DMS153 treated with DMSO at 0.1 percent for 48 hours (cell line): ENCODE measurements at regions not wholly inside any gene's neighbourhood (a gene's known extent, or its start where the extent isn't known, plus 50 kb on each side); places are given as distances from the start of the nearest gene placed in this dataset.
"Not testable (repeated sequence)": the region's sequence is repeated elsewhere in the genome, so short reads cannot be mapped to it uniquely, and the experiment has no call there.

Experiments used
- DNase-seq: peaks from one replicate; lab custom pipeline; 2025; ENCODE audit not compliant: unreplicated experiment; lab: John Stamatoyannopoulos, UW

DNA sequence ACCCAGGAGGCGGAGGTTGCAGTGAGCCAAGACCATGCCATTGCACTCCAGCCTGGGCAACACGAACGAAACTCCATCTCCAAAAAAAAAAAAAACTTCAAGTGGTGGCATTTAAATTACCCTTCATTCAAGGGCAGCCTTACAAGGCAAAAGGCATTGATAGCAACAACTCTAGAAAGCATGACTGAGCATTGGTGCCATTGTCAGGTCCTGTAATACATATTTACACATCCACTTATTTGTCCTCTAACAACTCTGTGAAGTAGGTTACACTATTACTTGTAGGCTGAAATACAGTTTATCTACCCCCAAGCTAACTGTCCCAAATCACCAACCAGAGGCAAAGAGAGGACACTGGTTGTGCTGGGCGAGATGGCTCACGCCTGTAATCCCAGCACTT, 52.7 kb upstream of the LARP1 start:
- no peak for DNase-seq

DNA sequence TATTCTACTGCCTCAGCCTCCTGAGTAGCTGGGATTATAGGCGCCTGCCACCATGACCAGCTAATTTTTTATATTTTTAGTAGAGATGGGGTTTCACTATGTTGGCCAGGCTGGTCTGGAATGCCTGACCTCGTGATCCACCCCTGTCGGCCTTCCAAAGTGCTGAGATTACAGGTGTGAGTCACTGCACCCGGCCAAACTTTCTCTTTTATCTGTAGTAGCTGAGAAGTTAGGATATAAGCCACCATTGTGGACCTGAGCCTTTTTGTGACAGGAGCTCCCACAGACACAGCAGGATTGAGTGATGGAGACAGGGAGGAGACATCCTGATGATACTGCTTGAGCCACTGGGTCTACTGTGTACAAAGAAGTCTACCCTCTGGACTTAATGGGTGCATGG, 53.5 kb upstream of the LARP1 start:
- DNase-seq: not testable (repeated sequence)

GRCh38 chr5:154701181-154701580, 54.0 kb upstream of the LARP1 start:
- DNase-seq: peak; percentile 16

DNA sequence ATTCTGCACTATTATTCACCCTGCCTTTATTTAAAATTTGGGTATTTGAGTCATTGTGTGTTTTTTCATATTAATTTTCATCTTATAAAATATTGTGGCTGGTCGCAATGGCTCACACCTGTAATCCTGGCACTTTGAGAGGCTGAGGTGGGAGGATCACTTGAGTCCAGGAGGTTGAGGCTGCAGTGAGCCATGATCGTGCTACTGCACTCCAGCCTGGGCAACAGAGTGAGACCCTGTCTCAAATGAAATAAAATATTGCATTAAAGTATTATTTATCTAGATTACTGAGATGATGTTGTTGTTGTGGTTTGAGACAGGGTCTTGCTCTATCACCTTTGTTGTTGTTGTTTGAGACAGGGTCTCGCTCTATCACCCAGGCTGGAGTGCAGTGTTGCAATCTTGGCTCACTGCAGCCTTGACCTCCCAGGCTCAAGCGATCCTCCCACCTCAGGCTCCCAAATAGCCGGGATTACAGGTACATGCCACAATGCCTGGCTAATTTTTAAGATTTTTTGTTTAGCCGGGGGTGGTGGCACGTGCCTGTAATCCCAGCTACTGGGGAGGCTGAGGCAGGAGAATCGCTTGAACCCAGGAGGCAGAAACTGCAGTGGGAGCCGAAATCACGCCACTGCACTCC, 54.8 kb upstream of the LARP1 start:
- not testable (repeated sequence) for DNase-seq

GRCh38 chr5:154698763-154699162, 56.4 kb upstream of the LARP1 start:
- DNase-seq: no peak

DNA sequence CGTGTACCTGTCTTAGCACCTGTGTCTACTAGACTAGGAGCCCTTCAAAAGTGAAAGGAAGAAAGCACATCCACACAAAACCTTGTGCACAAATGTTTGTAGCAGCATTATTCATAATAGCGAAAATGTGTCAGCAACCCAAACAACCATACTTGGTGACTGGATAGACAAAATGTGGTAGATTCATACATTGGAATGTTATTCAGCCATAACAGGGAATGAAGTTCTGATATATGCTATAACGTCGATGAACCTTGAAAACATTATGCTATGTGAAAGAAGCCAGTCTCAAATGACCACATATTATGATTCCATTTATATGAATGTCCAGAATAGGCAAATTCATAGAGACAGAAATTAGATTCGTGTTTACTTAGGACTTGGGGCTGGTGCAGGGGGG, 57.8 kb upstream of the LARP1 start:
- DNase-seq: no peak

DNA sequence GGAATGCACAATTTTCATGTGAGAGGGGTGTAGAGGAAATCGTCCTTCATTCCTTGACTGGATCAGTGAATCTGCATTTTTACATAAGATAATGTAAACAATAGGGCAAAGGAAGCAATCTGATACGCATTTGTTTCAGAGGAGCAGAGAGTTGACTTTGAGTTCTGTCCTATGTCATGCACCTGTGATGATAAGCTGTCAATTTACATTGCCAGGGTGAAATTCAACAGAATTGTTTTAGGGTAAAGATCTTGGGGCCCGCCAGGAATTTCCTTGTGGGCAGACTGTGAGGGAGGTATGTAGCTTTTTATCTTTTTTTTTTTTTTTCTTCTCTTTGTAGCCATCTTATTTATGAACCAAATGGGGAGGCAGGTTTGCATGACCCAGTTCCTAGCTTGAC, 58.3 kb upstream of the LARP1 start:
- DNase-seq: no peak

GRCh38 chr5:154694159-154694558, 61.0 kb upstream of the LARP1 start:
- DNase-seq: no peak

DNA sequence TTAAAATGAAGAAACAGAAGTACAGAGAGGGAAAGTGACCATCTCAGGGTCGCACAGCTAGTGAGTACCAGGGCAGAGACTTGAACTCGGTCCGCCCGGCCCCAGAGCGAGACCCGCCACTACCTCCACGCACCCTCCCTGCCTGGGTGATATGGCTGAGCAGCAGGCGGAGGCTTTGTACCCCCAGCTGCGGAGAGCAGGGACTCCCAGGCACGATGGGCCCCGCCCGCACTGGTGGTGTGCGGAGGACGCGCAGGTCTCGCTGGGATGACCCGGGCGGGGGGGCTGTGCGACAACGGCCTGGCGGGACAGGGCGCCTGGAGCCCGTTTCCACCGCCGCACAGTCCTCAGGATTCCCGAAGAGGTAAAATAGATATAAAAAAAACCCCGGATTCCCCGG, 64.7 kb upstream of the LARP1 start:
- DNase-seq: no peak

- no peak for DNase-seq
Measured at GRCh38 chr5:154686490-154686889, 68.7 kb upstream of the LARP1 start.

DNA sequence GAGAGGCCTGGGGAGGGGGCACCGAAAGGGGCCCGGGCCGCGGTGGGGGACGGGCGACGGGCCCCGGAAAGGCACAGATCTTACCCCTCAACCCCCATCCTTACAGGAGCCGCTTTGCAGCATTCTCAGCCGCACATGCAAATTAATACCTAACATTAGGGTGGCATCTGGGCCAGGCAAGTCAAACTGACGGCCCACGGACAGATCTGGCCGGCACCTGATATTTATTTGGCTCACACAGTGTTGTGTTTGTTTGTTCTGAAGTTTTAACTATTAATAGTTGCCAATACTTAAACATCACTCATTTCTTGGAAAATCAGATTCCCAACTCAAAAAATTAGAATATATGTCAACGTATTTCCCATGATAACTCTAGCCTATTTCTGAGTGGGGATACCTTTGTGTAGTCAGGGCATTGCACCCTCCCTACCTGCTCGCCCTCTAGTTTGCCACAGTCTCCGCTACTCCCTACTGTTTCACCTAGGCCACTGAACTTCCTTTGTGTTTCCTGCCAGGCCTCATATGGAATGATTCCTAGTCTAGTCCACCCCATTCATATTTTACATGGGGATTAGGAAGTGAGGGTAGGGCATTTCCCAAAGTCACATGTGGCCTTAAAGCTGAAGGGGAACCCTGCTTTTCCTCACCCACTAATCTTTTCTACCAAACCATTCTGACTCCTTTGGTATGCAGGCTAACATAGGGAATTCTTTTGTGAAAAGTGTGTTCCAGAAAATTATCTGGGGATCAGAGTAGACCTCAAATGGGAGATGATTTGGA, 71.9 kb upstream of the LARP1 start:
- DNase-seq: no peak

GRCh38 chr5:154679501-154679900, 75.7 kb upstream of the LARP1 start:
- no peak for DNase-seq

GRCh38 chr5:154677921-154678320, 77.3 kb upstream of the LARP1 start:
- DNase-seq: no peak

DNA sequence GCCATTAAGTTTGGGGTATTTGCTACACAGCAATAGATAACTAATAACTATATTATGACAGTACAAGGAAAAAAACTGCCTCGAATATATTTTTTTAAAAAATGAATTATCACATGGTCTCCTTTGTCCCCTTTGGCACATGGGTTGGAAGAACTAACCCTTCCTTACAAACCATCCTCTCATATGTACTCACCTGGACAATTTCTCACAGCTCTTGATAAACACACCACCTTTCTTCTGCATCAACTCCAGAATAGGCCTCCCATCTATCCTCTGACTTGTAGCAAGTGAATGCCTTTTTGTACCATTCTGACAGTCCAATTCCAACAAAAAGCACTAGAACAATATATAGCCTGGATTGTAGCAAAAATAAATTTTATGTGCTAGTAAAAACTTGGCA, 78.7 kb upstream of the LARP1 start:
- no peak for DNase-seq

GRCh38 chr5:154674029-154674428, 81.1 kb upstream of the LARP1 start:
- no peak for DNase-seq

DNA sequence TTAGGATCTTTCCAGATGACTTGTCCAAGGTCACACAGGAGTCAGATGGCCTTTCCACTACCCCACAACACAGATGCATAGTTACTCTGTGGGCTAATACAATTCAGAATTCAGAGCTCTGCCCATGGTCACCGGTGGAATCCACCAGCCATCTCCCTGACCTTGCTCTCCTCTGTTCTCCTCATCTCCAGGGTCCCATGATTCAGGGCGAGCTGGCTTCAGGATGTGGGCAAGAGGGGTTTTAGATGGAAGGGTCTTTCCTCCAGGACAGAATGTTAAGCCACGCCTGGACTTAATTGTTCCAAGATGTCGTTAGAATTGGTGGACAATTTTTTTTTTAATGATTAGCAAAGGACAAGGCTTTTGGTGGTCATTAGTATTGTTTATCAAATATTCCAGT, 81.7 kb upstream of the LARP1 start:
- no peak for DNase-seq

- not testable (repeated sequence) for DNase-seq
Measured at GRCh38 chr5:154669913-154670312, 85.3 kb upstream of the LARP1 start.

DNA sequence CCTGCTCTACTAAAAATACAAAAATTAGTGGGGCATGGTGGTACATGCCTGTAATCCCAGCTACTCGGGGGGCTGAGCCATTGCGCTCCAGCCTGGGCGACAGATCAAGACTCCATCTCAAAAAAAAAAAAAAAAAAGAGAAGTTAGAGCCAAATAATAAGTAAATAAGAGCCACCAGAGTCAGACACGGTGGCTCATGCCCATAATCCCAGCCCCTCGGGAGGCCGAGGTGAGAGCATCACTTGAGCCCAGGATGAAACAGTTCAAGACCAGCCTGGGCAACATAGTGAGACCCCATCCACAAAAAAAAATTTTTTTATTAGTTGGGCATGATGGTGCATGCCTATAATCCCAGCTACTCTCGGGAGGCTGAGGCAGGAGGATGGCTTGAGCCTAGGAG, 85.8 kb upstream of the LARP1 start:
- no peak for DNase-seq

GRCh38 chr5:154664869-154665268, 90.3 kb upstream of the LARP1 start:
- no peak for DNase-seq

DNA sequence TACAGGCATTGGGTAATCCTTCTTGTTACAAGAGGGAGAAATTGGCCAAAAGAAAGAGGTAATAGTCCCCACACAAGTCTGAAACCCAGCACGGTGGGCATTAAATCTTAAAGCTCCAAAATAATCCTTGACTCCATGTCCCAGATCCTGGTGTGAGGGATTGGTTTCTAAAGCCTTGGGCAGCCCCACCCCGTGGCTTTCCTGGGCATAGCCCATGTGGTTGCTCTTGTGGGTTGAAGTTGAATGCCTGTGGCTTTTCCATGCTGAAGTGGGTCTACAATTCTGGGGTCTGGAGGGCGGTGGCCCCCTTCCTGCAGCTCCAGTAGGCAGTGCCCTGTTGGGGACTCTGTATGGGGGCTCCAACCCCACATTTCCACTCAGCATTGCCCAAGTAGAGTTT, 91.8 kb upstream of the LARP1 start:
- no peak for DNase-seq

GRCh38 chr5:154654486-154655371, 100.4 kb upstream of the LARP1 start:
- DNase-seq: no peak
